Neural progenitor cell (in vitro differentiated cells): ENCODE measurements at regions not wholly inside any gene's neighbourhood (a gene's known extent, or its start where the extent isn't known, plus 50 kb on each side); places are given as distances from the start of the nearest gene placed in this dataset.

Experiments used
- DNase-seq: peaks from one replicate; pipeline ENCODE4 v3.0.0-alpha.2; 2016; ENCODE audit warnings: low spot score
- H2AFZ ChIP-seq: fragments of 200-600 bp; sonication (generic); replicated peaks from 2 replicates; pipeline ENCODE4 v1.6.1; 2016; ENCODE audit warnings: antibody characterized with exemption
- H3F3A ChIP-seq: fragments of 200-600 bp; sonication (generic); 2 replicates; pipeline ENCODE4 v1.6.1; 2016; ENCODE audit warnings: antibody characterized with exemption, low read depth
- H3K27ac ChIP-seq: fragments of 200-600 bp; sonication (generic); 2 replicates; pipeline ENCODE4 v1.5.1; 2016; ENCODE audit warnings: mild to moderate bottlenecking
- H3K27me3 ChIP-seq: fragments of 200-600 bp; sonication (generic); 2 replicates; pipeline ENCODE4 v1.6.1; 2016; ENCODE audit warnings: mild to moderate bottlenecking, moderate library complexity
- H3K36me3 ChIP-seq: fragments of 200-600 bp; sonication (generic); 2 replicates; pipeline ENCODE4 v1.5.1; 2016
- H3K4me1 ChIP-seq: fragments of 200-600 bp; sonication (generic); 2 replicates; pipeline ENCODE4 v1.6.1; 2016; ENCODE audit warnings: mixed run types
- H3K4me2 ChIP-seq: fragments of 200-600 bp; sonication (generic); 2 replicates; pipeline ENCODE4 v1.6.1; 2016
- H3K4me3 ChIP-seq: fragments of 200-600 bp; sonication (generic); 2 replicates; pipeline ENCODE4 v1.5.1; 2016
- H3K79me2 ChIP-seq: fragments of 200-600 bp; sonication (generic); 2 replicates; pipeline ENCODE4 v1.6.1; 2016; ENCODE audit warnings: low read depth
- H3K9ac ChIP-seq: fragments of 200-600 bp; sonication (generic); 2 replicates; pipeline ENCODE4 v1.6.1; 2016
- H3K9me3 ChIP-seq: fragments of 200-600 bp; sonication (generic); 2 replicates; pipeline ENCODE4 v1.5.1; 2016; ENCODE audit warnings: low read depth
- H4K20me1 ChIP-seq: fragments of 200-600 bp; sonication (generic); 2 replicates; pipeline ENCODE4 v1.6.1; 2016; ENCODE audit warnings: low read depth
- H3K27ac Mint-ChIP-seq: 3 replicates; pipeline ENCODE4 v1.8.0; 2021; ENCODE audit warnings: mixed read lengths
- H3K27me3 Mint-ChIP-seq: 2 replicates; pipeline ENCODE4 v1.8.0; 2022; ENCODE audit warnings: low read depth, mild to moderate bottlenecking, inconsistent platforms, moderate library complexity, mixed read lengths; ENCODE audit not compliant: insufficient read depth
- H3K36me3 Mint-ChIP-seq: 3 replicates; pipeline ENCODE4 v1.8.0; 2021; ENCODE audit warnings: mixed read lengths
- H3K4me1 Mint-ChIP-seq: 3 replicates; pipeline ENCODE4 v1.8.0; 2021; ENCODE audit warnings: mixed read lengths
- H3K4me3 Mint-ChIP-seq: 3 replicates; pipeline ENCODE4 v1.8.0; 2021; ENCODE audit warnings: mild to moderate bottlenecking, moderate library complexity, mixed read lengths
- H3K9me3 Mint-ChIP-seq: 3 replicates; pipeline ENCODE4 v1.8.0; 2020; ENCODE audit warnings: mixed read lengths
- CTCF ChIP-seq: fragments of 200-600 bp; sonication (generic); IDR thresholded peaks from 2 replicates; pipeline ENCODE4 v1.5.1; 2017; ENCODE audit warnings: antibody characterized with exemption, mild to moderate bottlenecking
- EZH2 ChIP-seq: fragments of 200-600 bp; sonication (generic); IDR thresholded peaks from 2 replicates; pipeline ENCODE4 v1.6.1; 2017; ENCODE audit warnings: antibody characterized with exemption, mild to moderate bottlenecking, moderate library complexity
- EZH2phosphoT487 ChIP-seq: fragments of 200-600 bp; sonication (generic); IDR thresholded peaks from 2 replicates; pipeline ENCODE4 v1.6.1; 2017; ENCODE audit warnings: antibody characterized with exemption

DNA sequence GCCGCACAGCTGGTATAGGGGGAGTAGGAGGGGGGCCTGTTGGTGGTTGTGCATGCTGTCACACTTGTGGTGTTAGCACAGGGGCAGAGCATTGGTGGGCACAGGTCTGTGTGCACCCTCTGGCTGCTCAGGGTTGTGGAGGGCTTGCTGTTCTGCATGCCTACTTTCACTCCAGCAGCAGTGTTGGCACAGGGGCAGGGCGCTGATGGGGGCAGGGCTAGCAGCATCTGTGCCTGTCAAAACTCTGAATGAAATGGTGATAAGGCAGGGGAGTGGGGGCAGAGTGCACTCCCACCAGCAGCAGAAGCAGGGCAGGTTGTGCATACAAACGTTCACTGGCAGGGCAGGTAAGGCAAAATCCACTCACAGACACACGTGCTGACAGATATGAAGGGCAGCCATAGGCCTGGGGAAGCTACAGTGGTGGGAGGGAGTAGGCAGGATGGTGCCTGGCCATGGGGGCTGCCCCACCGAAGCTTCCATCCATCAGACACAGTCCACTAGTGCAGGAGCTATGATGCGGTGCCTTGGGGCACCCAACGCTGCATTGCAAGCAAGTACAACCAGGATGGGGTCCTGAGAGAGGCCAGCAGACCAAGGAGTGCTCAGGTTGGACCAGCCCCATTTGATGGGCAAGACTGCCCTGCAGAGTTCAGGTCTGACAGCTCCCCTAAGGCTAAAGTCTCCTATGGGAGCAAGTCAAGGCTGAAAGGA is 160.7 kb upstream of the SPANXC start:
- DNase-seq, result no peak
- Histone ChIP-seq H4K20me1 (no peaks in the 10 kb centered on the region), H3K9ac (no peak overlapping the region), H3K9me3 (no peaks in the 10 kb centered on the region), H3K79me2 (no peaks in the 10 kb centered on the region), H3F3A (no peaks in the 10 kb centered on the region), H3K4me3 (no peak overlapping the region), H3K27me3 (no peaks in the 10 kb centered on the region), H3K36me3 (no peaks in the 10 kb centered on the region), H3K27ac (no peak overlapping the region), H3K4me2 (no peak overlapping the region), H3K4me1 (no peaks in the 10 kb centered on the region), H2AFZ (no peak overlapping the region)
- peaks cover 7% of the 10 kb centered on the region for H3K9me3 Mint-ChIP-seq
- no peaks in the 10 kb centered on the region for H3K4me1 Mint-ChIP-seq
- no peaks in the 10 kb centered on the region for H3K36me3 Mint-ChIP-seq
- TF ChIP-seq CTCF (no peak), EZH2phosphoT487 (no peak), EZH2 (no peak)
- H3K27ac Mint-ChIP-seq, result no peak overlapping the region
- H3K27me3 Mint-ChIP-seq, result no peaks in the 10 kb centered on the region
- H3K4me3 Mint-ChIP-seq, result no peak overlapping the region

DNA sequence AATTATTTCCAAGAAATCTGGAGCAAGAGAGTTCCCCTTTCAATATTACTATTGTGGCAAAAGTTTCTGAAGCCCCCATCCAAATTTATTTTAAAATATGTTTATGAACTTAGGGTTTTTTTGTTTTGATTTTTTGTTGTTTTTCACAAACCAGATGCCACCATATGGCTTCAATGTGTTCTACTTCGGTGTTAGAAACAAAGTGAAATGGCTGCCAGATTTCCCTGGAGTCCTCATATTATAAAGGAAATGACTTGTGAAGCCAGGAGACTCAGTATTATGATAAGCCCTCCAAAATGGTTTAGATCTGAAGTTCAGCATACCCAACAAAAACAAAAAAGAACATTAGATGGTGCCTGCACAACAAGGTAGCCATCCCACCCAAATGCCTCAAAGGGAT is 154.2 kb upstream of the SPANXC start:
- H3K4me1 ChIP-seq, result no peaks in the 10 kb centered on the region
- no peaks in the 10 kb centered on the region for H4K20me1 ChIP-seq
- H3K9me3 ChIP-seq, result no peaks in the 10 kb centered on the region
- no peak for DNase-seq
- H3K36me3 ChIP-seq, result no peaks in the 10 kb centered on the region
- H3K4me3 ChIP-seq, result no peak overlapping the region
- no peaks in the 10 kb centered on the region for H3K4me1 Mint-ChIP-seq
- no peak for TF ChIP-seq CTCF
- TF ChIP-seq EZH2phosphoT487, result no peak
- no peak for TF ChIP-seq EZH2
- H3K27ac Mint-ChIP-seq, result no peak overlapping the region
- no peak overlapping the region for H3K4me3 Mint-ChIP-seq
- H3K27me3 Mint-ChIP-seq, result no peaks in the 10 kb centered on the region
- H3K36me3 Mint-ChIP-seq, result no peaks in the 10 kb centered on the region
- H3K27me3 ChIP-seq, result no peaks in the 10 kb centered on the region
- H3K27ac ChIP-seq, result no peak overlapping the region
- no peaks in the 10 kb centered on the region for H3F3A ChIP-seq
- no peak overlapping the region for H3K9ac ChIP-seq
- H2AFZ ChIP-seq, result no peak overlapping the region
- H3K4me2 ChIP-seq, result no peak overlapping the region
- H3K79me2 ChIP-seq, result no peaks in the 10 kb centered on the region
- H3K9me3 Mint-ChIP-seq, result peaks cover 3% of the 10 kb centered on the region

GRCh38 chrX:141375011-141375760 is 132.9 kb upstream of the SPANXC start:
- Mint-ChIP-seq H3K4me1 (no peaks in the 10 kb centered on the region), H3K27ac (no peak overlapping the region), H3K27me3 (no peaks in the 10 kb centered on the region), H3K4me3 (no peak overlapping the region), H3K36me3 (no peaks in the 10 kb centered on the region), H3K9me3 (peaks cover 6% of the 10 kb centered on the region)
- H3K36me3 ChIP-seq, result no peaks in the 10 kb centered on the region
- no peak for TF ChIP-seq CTCF
- TF ChIP-seq EZH2, result no peak
- TF ChIP-seq EZH2phosphoT487, result no peak
- no peaks in the 10 kb centered on the region for H3K4me1 ChIP-seq
- no peak overlapping the region for H3K4me3 ChIP-seq
- no peaks in the 10 kb centered on the region for H3K9me3 ChIP-seq
- no peak overlapping the region for H2AFZ ChIP-seq
- H3K79me2 ChIP-seq, result no peaks in the 10 kb centered on the region
- DNase-seq, result no peak
- no peaks in the 10 kb centered on the region for H3F3A ChIP-seq
- H3K27me3 ChIP-seq, result no peaks in the 10 kb centered on the region
- no peak overlapping the region for H3K4me2 ChIP-seq
- H3K27ac ChIP-seq, result no peak overlapping the region
- no peak overlapping the region for H3K9ac ChIP-seq
- H4K20me1 ChIP-seq, result no peaks in the 10 kb centered on the region
